ENCODE measurements at regions not wholly inside any gene's neighbourhood (a gene's known extent, or its start where the extent isn't known, plus 50 kb on each side); places are given as distances from the start of the nearest gene placed in this dataset.

GRCh38 chr7:153027210-153027609, 267.7 kb downstream of the ACTR3B start:
- in situ Hi-C loops (cut with HindIII; ENCODE audit: low pct_ligation_motif_present, low sequenced_read_pairs) = no loop called here
- no peak for DNase-seq
- H3K27me3 ChIP-seq (replicated peaks) = no peaks in the 10 kb centered on the region
- H3K27ac ChIP-seq = no peak overlapping the region
- no peaks in the 10 kb centered on the region for H3K36me3 ChIP-seq (replicated peaks)
- TF ChIP-seq, protein P1, sequence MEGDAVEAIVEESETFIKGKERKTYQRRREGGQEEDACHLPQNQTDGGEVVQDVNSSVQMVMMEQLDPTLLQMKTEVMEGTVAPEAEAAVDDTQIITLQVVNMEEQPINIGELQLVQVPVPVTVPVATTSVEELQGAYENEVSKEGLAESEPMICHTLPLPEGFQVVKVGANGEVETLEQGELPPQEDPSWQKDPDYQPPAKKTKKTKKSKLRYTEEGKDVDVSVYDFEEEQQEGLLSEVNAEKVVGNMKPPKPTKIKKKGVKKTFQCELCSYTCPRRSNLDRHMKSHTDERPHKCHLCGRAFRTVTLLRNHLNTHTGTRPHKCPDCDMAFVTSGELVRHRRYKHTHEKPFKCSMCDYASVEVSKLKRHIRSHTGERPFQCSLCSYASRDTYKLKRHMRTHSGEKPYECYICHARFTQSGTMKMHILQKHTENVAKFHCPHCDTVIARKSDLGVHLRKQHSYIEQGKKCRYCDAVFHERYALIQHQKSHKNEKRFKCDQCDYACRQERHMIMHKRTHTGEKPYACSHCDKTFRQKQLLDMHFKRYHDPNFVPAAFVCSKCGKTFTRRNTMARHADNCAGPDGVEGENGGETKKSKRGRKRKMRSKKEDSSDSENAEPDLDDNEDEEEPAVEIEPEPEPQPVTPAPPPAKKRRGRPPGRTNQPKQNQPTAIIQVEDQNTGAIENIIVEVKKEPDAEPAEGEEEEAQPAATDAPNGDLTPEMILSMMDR (IDR thresholded peaks at IDR 0.05; ENCODE audit: low read depth, low read length, missing control alignments) = no peak
- no peak overlapping the region for H3K4me3 ChIP-seq (ENCODE audit: low read depth, low read length)

GRCh38 chr7:153027904-153028303, 268.4 kb downstream of the ACTR3B start:
- Histone ChIP-seq H3K36me3 (replicated peaks) (no peaks in the 10 kb centered on the region), H3K27me3 (replicated peaks) (no peaks in the 10 kb centered on the region), H3K4me3 (ENCODE audit: low read depth, low read length) (no peak overlapping the region), H3K27ac (no peak overlapping the region)
- no peak for DNase-seq
- TF ChIP-seq, protein P1 (IDR thresholded peaks at IDR 0.05; ENCODE audit: low read depth, low read length, missing control alignments) = no peak
- in situ Hi-C loops (cut with HindIII; ENCODE audit: low pct_ligation_motif_present, low sequenced_read_pairs) = no loop called here

DNA sequence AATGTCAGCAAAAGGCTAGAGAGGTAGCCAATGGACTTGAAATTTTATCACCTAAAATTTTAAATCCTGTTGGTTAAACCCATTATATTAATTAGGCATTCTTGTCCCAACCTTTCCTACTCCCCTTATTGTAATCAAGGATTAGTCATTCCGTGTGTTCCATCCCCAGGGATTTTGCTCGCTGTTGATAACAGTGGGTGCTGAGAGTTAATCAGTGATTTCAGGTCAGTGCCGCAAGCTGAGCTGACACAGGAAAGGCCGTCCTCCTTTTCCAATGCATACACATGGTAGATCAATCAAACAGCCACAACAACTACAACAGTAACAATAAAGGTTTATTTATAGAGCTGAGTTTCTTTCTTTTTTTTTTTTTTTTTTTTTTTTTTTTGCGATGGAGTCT, 271.4 kb downstream of the ACTR3B start:
- no peak for DNase-seq
- TF ChIP-seq, protein P1 (IDR thresholded peaks at IDR 0.05; ENCODE audit: low read depth, low read length, missing control alignments) = no peak
- H3K27me3 ChIP-seq (replicated peaks) = no peaks in the 10 kb centered on the region
- no peak overlapping the region for H3K4me3 ChIP-seq (ENCODE audit: low read depth, low read length)
- in situ Hi-C loops (cut with HindIII; ENCODE audit: low pct_ligation_motif_present, low sequenced_read_pairs) = no loop called here
- no peak overlapping the region for H3K27ac ChIP-seq
- no peaks in the 10 kb centered on the region for H3K36me3 ChIP-seq (replicated peaks)

- no peak overlapping the region for H3K27ac ChIP-seq
- no peaks in the 10 kb centered on the region for H3K27me3 ChIP-seq (replicated peaks)
- no peak overlapping the region for H3K4me3 ChIP-seq (ENCODE audit: low read depth, low read length)
- no peak for DNase-seq
- in situ Hi-C loops (cut with HindIII; ENCODE audit: low pct_ligation_motif_present, low sequenced_read_pairs) = no loop called here
- H3K36me3 ChIP-seq (replicated peaks) = no peaks in the 10 kb centered on the region
- TF ChIP-seq, protein P1 (IDR thresholded peaks at IDR 0.05; ENCODE audit: low read depth, low read length, missing control alignments) = no peak
Measured at GRCh38 chr7:153034791-153035190, 275.2 kb downstream of the ACTR3B start.

GRCh38 chr7:153036396-153037063, 277.0 kb downstream of the ACTR3B start:
- Histone ChIP-seq H3K4me3 (ENCODE audit: low read depth, low read length) (no peak overlapping the region), H3K27ac (no peak overlapping the region), H3K27me3 (replicated peaks) (no peaks in the 10 kb centered on the region), H3K36me3 (replicated peaks) (no peaks in the 10 kb centered on the region)
- DNase-seq = no peak
- in situ Hi-C loops (cut with HindIII; ENCODE audit: low pct_ligation_motif_present, low sequenced_read_pairs) = no loop called here
- TF ChIP-seq, protein P1 (IDR thresholded peaks at IDR 0.05; ENCODE audit: low read depth, low read length, missing control alignments) = no peak

DNA sequence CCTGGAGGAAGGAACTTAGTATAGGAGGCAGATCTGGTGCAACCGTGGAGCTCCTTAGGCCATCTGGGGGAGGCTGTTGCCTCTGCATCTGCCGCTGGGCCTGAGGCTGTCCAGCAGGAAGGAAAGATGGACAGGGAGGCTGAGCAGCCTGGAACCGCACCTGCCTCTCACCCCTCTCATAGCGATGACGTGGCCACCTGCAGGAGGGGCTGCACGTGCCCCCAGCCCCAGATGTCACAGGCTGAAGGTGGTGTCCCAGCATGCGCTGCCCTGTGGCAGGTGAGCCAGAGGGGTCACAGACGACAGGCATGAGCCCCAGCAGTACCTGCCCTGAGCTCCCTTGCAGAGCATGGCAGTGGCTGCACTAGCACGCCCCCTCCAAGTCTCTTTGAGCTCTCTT, 283.9 kb downstream of the ACTR3B start:
- DNase-seq = no peak
- no peaks in the 10 kb centered on the region for H3K36me3 ChIP-seq (replicated peaks)
- TF ChIP-seq, protein P1 (IDR thresholded peaks at IDR 0.05; ENCODE audit: low read depth, low read length, missing control alignments) = no peak
- no peaks in the 10 kb centered on the region for H3K27me3 ChIP-seq (replicated peaks)
- no peak overlapping the region for H3K27ac ChIP-seq
- H3K4me3 ChIP-seq (ENCODE audit: low read depth, low read length) = no peak overlapping the region
- in situ Hi-C loops (cut with HindIII; ENCODE audit: low pct_ligation_motif_present, low sequenced_read_pairs) = no loop called here

Measured in brain microvascular endothelial cell (primary cell).